A549 (cell line): ENCODE measurements at regions not wholly inside any gene's neighbourhood (a gene's known extent, or its start where the extent isn't known, plus 50 kb on each side); places are given as distances from the start of the nearest gene placed in this dataset.

Experiments used
- CEBPB ChIP-seq, 2 experiments: fragments of >200 bp in 1 of 2; sonication (Bioruptor Twin) in 1 of 2; formaldehyde crosslinking in 1 of 2; IDR thresholded peaks; 2 replicates each; pipeline ENCODE4 v1.6.1; 2012 to 2016
- CHD2 ChIP-seq: fragments of 150-350 bp; IDR thresholded peaks from 2 replicates; pipeline ENCODE4 v1.6.1; 2014; ENCODE audit warnings: low read length; ENCODE audit not compliant: partially characterized antibody
- NFE2L2 ChIP-seq: fragments of 150-350 bp; conservative IDR thresholded peaks from 2 replicates; pipeline ENCODE4 v1.6.1; 2014; ENCODE audit warnings: low read length
- POLR2A ChIP-seq: IDR thresholded peaks from 2 replicates; pipeline ENCODE4 v1.6.1; 2012; ENCODE audit warnings: mild to moderate bottlenecking, low read length
- RAD21 ChIP-seq, 2 experiments: fragments of >200 bp in 1 of 2; sonication (Bioruptor Twin) in 1 of 2; formaldehyde crosslinking in 1 of 2; IDR thresholded peaks in 1 of 2; conservative IDR thresholded peaks in 1 of 2; 2 replicates in 1 of 2; 3 replicates in 1 of 2; pipeline ENCODE4 v1.6.1; 2012 to 2018; ENCODE audit warnings: inconsistent platforms in 1 of 2
- TF ChIP-seq, protein P1 (sequence below): fragments of >200 bp; sonication (Bioruptor Twin); formaldehyde crosslinking; IDR thresholded peaks from 3 replicates; pipeline ENCODE4 v1.5.1; 2016

DNA sequence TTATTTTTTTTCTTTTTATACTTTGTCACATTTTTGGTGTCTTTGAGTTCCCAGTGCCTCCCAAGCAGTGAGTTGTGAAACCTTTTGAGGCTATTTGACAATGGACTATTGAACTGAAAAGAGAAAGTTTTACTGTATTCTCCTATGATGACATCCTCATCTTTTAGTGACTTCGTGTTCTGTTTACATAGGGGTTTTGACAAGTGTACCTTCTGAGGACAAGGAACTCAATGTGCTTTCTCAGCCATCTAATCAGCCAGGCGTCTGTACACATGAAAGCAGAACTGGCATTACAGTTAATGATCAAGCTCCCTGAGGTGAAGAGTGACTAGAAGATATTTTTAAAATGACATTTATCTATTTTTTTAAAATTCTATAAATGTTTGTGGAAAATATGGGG lies 175.5 kb downstream of the ANXA1 start:
- no peak for TF ChIP-seq NFE2L2
- no peak for TF ChIP-seq CHD2
- TF ChIP-seq, protein P1, sequence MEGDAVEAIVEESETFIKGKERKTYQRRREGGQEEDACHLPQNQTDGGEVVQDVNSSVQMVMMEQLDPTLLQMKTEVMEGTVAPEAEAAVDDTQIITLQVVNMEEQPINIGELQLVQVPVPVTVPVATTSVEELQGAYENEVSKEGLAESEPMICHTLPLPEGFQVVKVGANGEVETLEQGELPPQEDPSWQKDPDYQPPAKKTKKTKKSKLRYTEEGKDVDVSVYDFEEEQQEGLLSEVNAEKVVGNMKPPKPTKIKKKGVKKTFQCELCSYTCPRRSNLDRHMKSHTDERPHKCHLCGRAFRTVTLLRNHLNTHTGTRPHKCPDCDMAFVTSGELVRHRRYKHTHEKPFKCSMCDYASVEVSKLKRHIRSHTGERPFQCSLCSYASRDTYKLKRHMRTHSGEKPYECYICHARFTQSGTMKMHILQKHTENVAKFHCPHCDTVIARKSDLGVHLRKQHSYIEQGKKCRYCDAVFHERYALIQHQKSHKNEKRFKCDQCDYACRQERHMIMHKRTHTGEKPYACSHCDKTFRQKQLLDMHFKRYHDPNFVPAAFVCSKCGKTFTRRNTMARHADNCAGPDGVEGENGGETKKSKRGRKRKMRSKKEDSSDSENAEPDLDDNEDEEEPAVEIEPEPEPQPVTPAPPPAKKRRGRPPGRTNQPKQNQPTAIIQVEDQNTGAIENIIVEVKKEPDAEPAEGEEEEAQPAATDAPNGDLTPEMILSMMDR = no peak
- no peak for TF ChIP-seq POLR2A
- no peak for TF ChIP-seq RAD21 (conservative IDR thresholded peaks at IDR 0.05 in 1 of 2, IDR thresholded peaks at IDR 0.05 in 1 of 2)
- no peak for TF ChIP-seq CEBPB (IDR thresholded peaks at IDR 0.05)
